K562 (cell line): ENCODE measurements at regions not wholly inside any gene's neighbourhood (a gene's known extent, or its start where the extent isn't known, plus 50 kb on each side); places are given as distances from the start of the nearest gene placed in this dataset.

Experiments used
- CCAR2 ChIP-seq: fragments of 200-400 bp; formaldehyde crosslinking; IDR thresholded peaks from 2 replicates; pipeline ENCODE4 v1.6.1; 2017; ENCODE audit warnings: mild to moderate bottlenecking, low read depth, low read length
- CTCF ChIP-seq, 3 experiments: IDR thresholded peaks in 2 of 3; conservative IDR thresholded peaks in 1 of 3; 2 replicates each; pipeline ENCODE4 v1.5.1; 2011 to 2012; ENCODE audit warnings: low read length in 3 of 3, mild to moderate bottlenecking in 3 of 3, control low read depth in 2 of 3, improper control_type of control experiment in 1 of 3, inconsistent platforms in 1 of 3, low read depth in 1 of 3, mixed read lengths in 1 of 3, moderate library complexity in 1 of 3; ENCODE audit not compliant: insufficient read depth in 2 of 3
- KAT2B ChIP-seq: IDR thresholded peaks from one replicate; pipeline ENCODE4 v1.6.1; 2012; ENCODE audit warnings: low read depth, mild to moderate bottlenecking, control low read depth, inconsistent platforms, low read length, moderate library complexity
- RAD21 ChIP-seq, 2 experiments: fragments of 250-450 bp in 1 of 2; fragments of 450-650 bp in 1 of 2; sonication (Bioruptor Pico) in 1 of 2; formaldehyde crosslinking in 1 of 2; IDR thresholded peaks in 1 of 2; conservative IDR thresholded peaks in 1 of 2; 2 replicates each; pipeline versions ENCODE4 v1.4.0 to v1.8.0; 2020 to 2022; ENCODE audit warnings: mild to moderate bottlenecking in 2 of 2, moderate library complexity in 1 of 2
- ZNF282 ChIP-seq: sonication (generic); formaldehyde crosslinking; IDR thresholded peaks from 2 replicates; pipeline ENCODE4 v1.8.1; 2023; ENCODE audit warnings: missing genetic modification reagents

DNA sequence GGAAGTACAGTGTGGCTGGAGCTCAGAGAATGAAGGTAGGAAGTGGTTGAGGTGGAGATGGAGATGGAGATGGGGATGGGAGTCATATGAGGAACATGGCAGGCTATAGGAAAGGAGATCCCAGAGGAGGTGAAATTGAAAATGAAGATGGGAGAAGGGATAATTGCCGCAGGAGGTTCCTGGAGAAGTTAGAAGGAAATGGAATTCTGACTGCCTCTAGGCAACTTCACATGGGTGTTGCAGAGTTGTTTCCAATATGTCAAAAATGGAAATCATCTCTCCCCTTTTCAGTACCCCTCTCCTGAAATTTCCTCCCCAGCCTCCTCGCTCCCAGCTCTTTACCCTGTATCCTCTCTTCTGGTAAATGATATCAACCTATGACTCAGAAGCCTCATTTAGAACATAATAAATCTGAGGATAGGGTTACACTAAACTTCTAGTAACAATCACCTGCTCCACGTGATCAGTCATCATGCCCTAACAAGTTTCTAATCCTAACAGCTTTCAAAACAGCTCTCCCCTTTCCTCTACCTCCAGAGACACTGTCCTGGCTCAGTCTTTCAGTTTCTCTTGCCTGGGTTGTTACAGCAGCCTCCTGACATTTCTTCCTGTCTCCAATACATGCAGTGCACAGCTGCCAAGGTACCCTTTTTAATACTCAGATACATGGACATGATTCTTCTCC lies 201.9 kb upstream of the RBMS1 start:
- TF ChIP-seq CCAR2 = no peak
- no peak for TF ChIP-seq KAT2B
- no peak for TF ChIP-seq RAD21 (CRISPR knock-in tag; conservative IDR thresholded peaks at IDR 0.05 in 1 of 2, IDR thresholded peaks at IDR 0.05 in 1 of 2)
- no peak for TF ChIP-seq CTCF (IDR thresholded peaks at IDR 0.05 in 2 of 3, conservative IDR thresholded peaks at IDR 0.05 in 1 of 3; ENCODE audit: insufficient read depth in 2 of 3, low read depth in 1 of 3, low read length in 3 of 3)
- no peak for TF ChIP-seq ZNF282 (CRISPR knock-in tag)
